ENCODE measurements at regions not wholly inside any gene's neighbourhood (a gene's known extent, or its start where the extent isn't known, plus 50 kb on each side); places are given as distances from the start of the nearest gene placed in this dataset.

DNA sequence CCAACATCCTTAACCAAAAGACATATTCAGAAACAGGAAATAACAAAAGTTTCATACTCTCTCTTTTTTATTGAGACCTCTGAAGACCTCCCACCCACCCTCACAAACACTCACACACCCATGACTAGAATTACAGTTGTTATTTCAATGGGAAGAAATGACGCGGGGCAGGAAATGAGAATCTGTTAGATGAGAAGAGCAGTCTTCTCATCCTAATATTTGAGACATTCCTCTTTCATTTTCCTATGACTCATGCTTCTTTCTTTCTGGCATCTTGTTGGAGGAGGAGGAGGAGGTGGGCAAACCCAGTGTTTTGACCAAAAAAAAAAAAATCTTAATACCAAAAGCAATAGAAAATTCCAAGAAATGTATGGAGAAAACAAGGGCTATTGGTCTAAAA lies 179.5 kb upstream of the TARS1 start:
- DNase-seq: no peak
- H3K36me3 ChIP-seq (ENCODE audit: insufficient read depth, low read length): no peaks in the 10 kb centered on the region
- ChIA-PET CTCF (ENCODE audit: partially characterized antibody) (no interaction called here), POLR2A (ENCODE audit: partially characterized antibody) (no interaction called here)
- intact Hi-C loops (cut with micrococcal nuclease): no loop called here
- H3K27me3 ChIP-seq (ENCODE audit: insufficient read depth, low read length): no peaks in the 10 kb centered on the region
- no peak overlapping the region for H3K4me3 ChIP-seq (ENCODE audit: low read length in 2 of 2)
- H3K9me3 Mint-ChIP-seq: peaks cover 0 to 16% (median 8%) of the 10 kb centered on the region in 8 donors
- H3K4me1 Mint-ChIP-seq: no peaks in the 10 kb centered on the region
- H3K36me3 Mint-ChIP-seq: no peaks in the 10 kb centered on the region
- no peak overlapping the region for H3K4me3 Mint-ChIP-seq
- H3K4me1 ChIP-seq (ENCODE audit: insufficient read depth, low read length): no peaks in the 10 kb centered on the region
- no peaks in the 10 kb centered on the region for H3K9me3 ChIP-seq (ENCODE audit: control insufficient read depth in 1 of 2, low read length in 2 of 2)
- no peak overlapping the region for H3K27ac Mint-ChIP-seq
- no peak overlapping the region for H3K27ac ChIP-seq (ENCODE audit: low read depth, low read length)
- H3K27me3 Mint-ChIP-seq: no peaks in the 10 kb centered on the region

- Histone ChIP-seq H3K27me3 (ENCODE audit: insufficient read depth, low read length) (no peaks in the 10 kb centered on the region), H3K9me3 (ENCODE audit: control insufficient read depth in 1 of 2, low read length in 2 of 2) (no peaks in the 10 kb centered on the region), H3K4me1 (ENCODE audit: insufficient read depth, low read length) (no peaks in the 10 kb centered on the region), H3K36me3 (ENCODE audit: insufficient read depth, low read length) (no peaks in the 10 kb centered on the region), H3K27ac (ENCODE audit: low read depth, low read length) (no peak overlapping the region), H3K4me3 (ENCODE audit: low read length in 2 of 2) (no peak overlapping the region)
- Mint-ChIP-seq H3K9me3 (peaks cover 0 to 16% (median 8%) of the 10 kb centered on the region in 8 donors), H3K27ac (no peak overlapping the region), H3K27me3 (no peaks in the 10 kb centered on the region), H3K4me3 (no peak overlapping the region), H3K4me1 (no peaks in the 10 kb centered on the region), H3K36me3 (no peaks in the 10 kb centered on the region)
- intact Hi-C loops (cut with micrococcal nuclease): no loop called here
- ChIA-PET CTCF (ENCODE audit: partially characterized antibody) (no interaction called here), POLR2A (ENCODE audit: partially characterized antibody) (no interaction called here)
- DNase-seq: no peak
Observed at GRCh38 chr5:33261747-33262146, 179.0 kb upstream of the TARS1 start.

- intact Hi-C loops (cut with micrococcal nuclease): no loop called here
- no peak overlapping the region for H3K4me3 Mint-ChIP-seq
- no peaks in the 10 kb centered on the region for H3K9me3 ChIP-seq (ENCODE audit: control insufficient read depth in 1 of 2, low read length in 2 of 2)
- no peaks in the 10 kb centered on the region for H3K4me1 Mint-ChIP-seq
- no peaks in the 10 kb centered on the region for H3K27me3 ChIP-seq (ENCODE audit: insufficient read depth, low read length)
- H3K27ac ChIP-seq (ENCODE audit: low read depth, low read length): no peak overlapping the region
- no peaks in the 10 kb centered on the region for H3K4me1 ChIP-seq (ENCODE audit: insufficient read depth, low read length)
- DNase-seq: no peak
- no peak overlapping the region for H3K4me3 ChIP-seq (ENCODE audit: low read length in 2 of 2)
- ChIA-PET CTCF (ENCODE audit: partially characterized antibody) (no interaction called here), POLR2A (ENCODE audit: partially characterized antibody) (no interaction called here)
- no peaks in the 10 kb centered on the region for H3K27me3 Mint-ChIP-seq
- H3K9me3 Mint-ChIP-seq: peaks cover 0 to 13% (median 8%) of the 10 kb centered on the region in 8 donors
- no peaks in the 10 kb centered on the region for H3K36me3 Mint-ChIP-seq
- no peaks in the 10 kb centered on the region for H3K36me3 ChIP-seq (ENCODE audit: insufficient read depth, low read length)
- no peak overlapping the region for H3K27ac Mint-ChIP-seq
Observed at GRCh38 chr5:33267801-33268200, 173.0 kb upstream of the TARS1 start.

DNA sequence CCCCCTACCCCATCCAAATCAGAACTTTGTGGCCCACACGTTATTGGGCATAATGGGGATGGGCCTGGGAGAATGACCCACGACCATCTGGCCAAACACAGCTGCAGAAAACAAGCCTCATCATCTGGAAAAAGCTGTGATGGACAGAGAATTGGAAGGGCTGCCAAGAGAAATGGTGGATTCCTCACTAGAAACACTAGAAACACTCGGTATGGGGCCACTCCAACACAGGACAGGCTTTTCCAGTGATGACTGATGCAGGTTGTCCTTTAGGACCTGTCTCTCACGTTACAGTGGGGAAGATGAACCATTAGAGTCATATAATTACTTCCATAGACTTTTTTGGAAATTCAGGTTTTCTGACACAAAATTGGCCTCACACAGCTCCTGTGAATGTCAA lies 172.4 kb upstream of the TARS1 start:
- H3K9me3 ChIP-seq (ENCODE audit: control insufficient read depth in 1 of 2, low read length in 2 of 2): no peaks in the 10 kb centered on the region
- Mint-ChIP-seq H3K9me3 (peaks cover 0 to 13% (median 7%) of the 10 kb centered on the region in 8 donors), H3K27me3 (no peaks in the 10 kb centered on the region), H3K36me3 (no peaks in the 10 kb centered on the region), H3K4me3 (no peak overlapping the region), H3K27ac (no peak overlapping the region), H3K4me1 (no peaks in the 10 kb centered on the region)
- H3K36me3 ChIP-seq (ENCODE audit: insufficient read depth, low read length): no peaks in the 10 kb centered on the region
- no peaks in the 10 kb centered on the region for H3K4me1 ChIP-seq (ENCODE audit: insufficient read depth, low read length)
- POLR2A ChIA-PET (ENCODE audit: partially characterized antibody): no interaction called here
- no peak overlapping the region for H3K4me3 ChIP-seq (ENCODE audit: low read length in 2 of 2)
- intact Hi-C loops (cut with micrococcal nuclease): no loop called here
- no peak overlapping the region for H3K27ac ChIP-seq (ENCODE audit: low read depth, low read length)
- no peak for DNase-seq
- CTCF ChIA-PET (ENCODE audit: partially characterized antibody): no interaction called here
- no peaks in the 10 kb centered on the region for H3K27me3 ChIP-seq (ENCODE audit: insufficient read depth, low read length)

- Histone ChIP-seq H3K9me3 (ENCODE audit: control insufficient read depth in 1 of 2, low read length in 2 of 2) (no peaks in the 10 kb centered on the region), H3K4me3 (ENCODE audit: low read length in 2 of 2) (no peak overlapping the region), H3K27me3 (ENCODE audit: insufficient read depth, low read length) (no peaks in the 10 kb centered on the region), H3K4me1 (ENCODE audit: insufficient read depth, low read length) (no peaks in the 10 kb centered on the region), H3K27ac (ENCODE audit: low read depth, low read length) (no peak overlapping the region), H3K36me3 (ENCODE audit: insufficient read depth, low read length) (no peaks in the 10 kb centered on the region)
- ChIA-PET CTCF (ENCODE audit: partially characterized antibody) (no interaction called here), POLR2A (ENCODE audit: partially characterized antibody) (no interaction called here)
- no peak overlapping the region for H3K27ac Mint-ChIP-seq
- H3K27me3 Mint-ChIP-seq: no peaks in the 10 kb centered on the region
- intact Hi-C loops (cut with micrococcal nuclease): no loop called here
- no peaks in the 10 kb centered on the region for H3K36me3 Mint-ChIP-seq
- DNase-seq: no peak
- no peaks in the 10 kb centered on the region for H3K4me1 Mint-ChIP-seq
- H3K4me3 Mint-ChIP-seq: no peak overlapping the region
- peaks cover 0 to 5% (median under 1%) of the 10 kb centered on the region in 8 donors for H3K9me3 Mint-ChIP-seq
Observed at GRCh38 chr5:33270671-33271070, 170.1 kb upstream of the TARS1 start.

DNA sequence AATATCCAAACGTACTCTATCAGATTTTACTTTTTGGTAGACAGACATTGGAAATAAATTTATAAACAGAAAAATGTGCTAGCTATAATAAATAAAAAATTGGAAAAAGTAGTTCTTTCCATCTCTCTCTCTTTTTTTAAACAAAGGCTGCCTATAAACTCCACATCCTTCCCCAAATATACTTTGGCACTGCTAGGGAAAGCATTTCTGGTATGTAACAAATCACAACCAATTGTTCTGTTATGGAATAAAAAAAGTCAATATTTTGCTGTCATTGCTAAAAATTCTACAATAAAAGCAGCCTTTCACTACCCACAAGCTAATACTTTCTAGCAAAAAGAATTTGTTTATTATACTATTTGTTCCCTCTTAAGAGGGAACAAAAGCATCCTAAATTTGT lies 169.2 kb upstream of the TARS1 start:
- no peaks in the 10 kb centered on the region for H3K4me1 ChIP-seq (ENCODE audit: insufficient read depth, low read length)
- H3K27me3 ChIP-seq (ENCODE audit: insufficient read depth, low read length): no peaks in the 10 kb centered on the region
- Mint-ChIP-seq H3K4me1 (no peaks in the 10 kb centered on the region), H3K36me3 (no peaks in the 10 kb centered on the region), H3K27me3 (peaks cover 0 to 2% of the 10 kb centered on the region in 2 donors), H3K9me3 (peaks cover 0 to 5% (median under 1%) of the 10 kb centered on the region in 8 donors), H3K4me3 (no peak overlapping the region), H3K27ac (no peak overlapping the region)
- H3K4me3 ChIP-seq (ENCODE audit: low read length in 2 of 2): no peak overlapping the region
- ChIA-PET POLR2A (ENCODE audit: partially characterized antibody) (no interaction called here), CTCF (ENCODE audit: partially characterized antibody) (no interaction called here)
- H3K9me3 ChIP-seq (ENCODE audit: control insufficient read depth in 1 of 2, low read length in 2 of 2): no peaks in the 10 kb centered on the region
- no peak overlapping the region for H3K27ac ChIP-seq (ENCODE audit: low read depth, low read length)
- H3K36me3 ChIP-seq (ENCODE audit: insufficient read depth, low read length): no peaks in the 10 kb centered on the region
- DNase-seq: no peak
- intact Hi-C loops (cut with micrococcal nuclease): no loop called here

- Histone ChIP-seq H3K27ac (ENCODE audit: low read depth, low read length) (no peak overlapping the region), H3K27me3 (ENCODE audit: insufficient read depth, low read length) (no peaks in the 10 kb centered on the region), H3K4me1 (ENCODE audit: insufficient read depth, low read length) (no peaks in the 10 kb centered on the region), H3K9me3 (ENCODE audit: control insufficient read depth in 1 of 2, low read length in 2 of 2) (no peaks in the 10 kb centered on the region), H3K4me3 (ENCODE audit: low read length in 2 of 2) (no peak overlapping the region), H3K36me3 (ENCODE audit: insufficient read depth, low read length) (no peaks in the 10 kb centered on the region)
- Mint-ChIP-seq H3K4me1 (no peaks in the 10 kb centered on the region), H3K36me3 (no peaks in the 10 kb centered on the region), H3K27ac (no peak overlapping the region), H3K9me3 (peaks cover 0 to 5% (median under 1%) of the 10 kb centered on the region in 8 donors), H3K4me3 (no peak overlapping the region), H3K27me3 (peaks cover 0 to 5% of the 10 kb centered on the region in 2 donors)
- intact Hi-C loops (cut with micrococcal nuclease): no loop called here
- POLR2A ChIA-PET (ENCODE audit: partially characterized antibody): no interaction called here
- no peak for DNase-seq
- CTCF ChIA-PET (ENCODE audit: partially characterized antibody): no interaction called here
Observed at GRCh38 chr5:33272288-33272687, 168.5 kb upstream of the TARS1 start.

DNA sequence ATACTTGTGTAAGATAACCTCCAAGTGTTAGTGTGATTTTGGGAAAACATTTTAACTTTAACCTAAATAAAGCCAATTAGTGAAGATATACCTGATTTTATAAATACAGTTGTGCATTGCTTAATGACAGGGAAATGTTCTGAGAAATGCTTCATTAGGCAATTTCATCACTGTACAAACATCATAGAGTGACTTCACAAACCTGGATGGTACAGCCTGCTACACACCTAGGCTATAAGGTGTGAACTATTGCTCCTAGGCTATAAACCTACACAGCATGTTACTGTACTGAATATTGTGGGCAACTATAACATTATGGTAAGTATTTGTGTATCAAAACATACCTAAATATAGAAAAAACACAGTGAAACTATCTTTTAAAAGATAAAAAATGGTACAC lies 166.8 kb upstream of the TARS1 start:
- no peak overlapping the region for H3K4me3 ChIP-seq (ENCODE audit: low read length in 2 of 2)
- H3K36me3 Mint-ChIP-seq: no peaks in the 10 kb centered on the region
- intact Hi-C loops (cut with micrococcal nuclease): no loop called here
- no peak overlapping the region for H3K27ac Mint-ChIP-seq
- CTCF ChIA-PET (ENCODE audit: partially characterized antibody): no interaction called here
- H3K27me3 ChIP-seq (ENCODE audit: insufficient read depth, low read length): no peaks in the 10 kb centered on the region
- no peak for DNase-seq
- no peak overlapping the region for H3K27ac ChIP-seq (ENCODE audit: low read depth, low read length)
- H3K27me3 Mint-ChIP-seq: peaks cover 0 to 5% of the 10 kb centered on the region in 2 donors
- no peaks in the 10 kb centered on the region for H3K36me3 ChIP-seq (ENCODE audit: insufficient read depth, low read length)
- POLR2A ChIA-PET (ENCODE audit: partially characterized antibody): no interaction called here
- no peaks in the 10 kb centered on the region for H3K4me1 Mint-ChIP-seq
- no peaks in the 10 kb centered on the region for H3K9me3 ChIP-seq (ENCODE audit: control insufficient read depth in 1 of 2, low read length in 2 of 2)
- H3K9me3 Mint-ChIP-seq: peaks cover 0 to 6% (median 2%) of the 10 kb centered on the region in 8 donors
- no peak overlapping the region for H3K4me3 Mint-ChIP-seq
- no peaks in the 10 kb centered on the region for H3K4me1 ChIP-seq (ENCODE audit: insufficient read depth, low read length)
